CD4-positive, alpha-beta T cell (primary cell): ENCODE measurements at regions not wholly inside any gene's neighbourhood (a gene's known extent, or its start where the extent isn't known, plus 50 kb on each side); places are given as distances from the start of the nearest gene placed in this dataset.
"Not testable (repeated sequence)": the region's sequence is repeated elsewhere in the genome, so short reads cannot be mapped to it uniquely, and the experiment has no call there.

Experiments used
- ATAC-seq: fragments of 200-7000 bp; cut with Tn5 transposase; one replicate; pipeline ENCODE4 v1.10.0; 2022; ENCODE audit warnings: mild to moderate bottlenecking; ENCODE audit not compliant: poor library complexity
- CTCF ChIA-PET: fragments of 350-600 bp; sonication (Branson Sonifier 250); formaldehyde crosslinking; loops from one replicate; lab custom pipeline; 2021; ENCODE audit warnings: antibody characterized with exemption, inconsistent platforms; lab: Charles Lee
- POLR2A ChIA-PET: fragments of 350-600 bp; sonication (Branson Sonifier 250); formaldehyde crosslinking; loops from one replicate; lab custom pipeline; 2021; ENCODE audit warnings: antibody characterized with exemption, inconsistent platforms; lab: Charles Lee
- DNase-seq, 14 experiments: peaks; one replicate each; pipeline ENCODE4 v3.0.0-alpha.2; 2013 to 2020; ENCODE audit warnings: mixed read lengths in 2 of 14
- H3K27ac ChIP-seq, 2 donors: one replicate each; pipeline versions ENCODE4 v1.5.1 to v1.7.0; 2013; ENCODE audit warnings: low read length in 2 of 2, low read depth in 1 of 2, mild to moderate bottlenecking in 1 of 2
- H3K27me3 ChIP-seq, 2 experiments: 1 replicate in 1 of 2; 2 replicates in 1 of 2; pipeline versions ENCODE4 v1.6.1 to v1.7.0; 2013; ENCODE audit warnings: low read length in 2 of 2, control low read depth in 1 of 2, mild to moderate bottlenecking in 1 of 2, moderate library complexity in 1 of 2; ENCODE audit not compliant: insufficient read depth in 2 of 2, control insufficient read depth in 1 of 2
- H3K36me3 ChIP-seq: one replicate; pipeline ENCODE4 v1.6.1; 2013; ENCODE audit warnings: low read length, control low read depth; ENCODE audit not compliant: insufficient read depth
- H3K4me1 ChIP-seq: one replicate; pipeline ENCODE4 v1.6.1; 2013; ENCODE audit warnings: low read length, control low read depth; ENCODE audit not compliant: insufficient read depth
- H3K4me3 ChIP-seq: one replicate; pipeline ENCODE4 v1.5.1; 2013; ENCODE audit warnings: mild to moderate bottlenecking, low read length, moderate library complexity
- H3K9me3 ChIP-seq, 2 experiments: 1 replicate in 1 of 2; 2 replicates in 1 of 2; pipeline versions ENCODE4 v1.6.1 to v1.7.0; 2013; ENCODE audit warnings: low read length in 2 of 2, mild to moderate bottlenecking in 2 of 2, control low read depth in 1 of 2, moderate library complexity in 1 of 2; ENCODE audit not compliant: control insufficient read depth in 1 of 2, insufficient read depth in 1 of 2
- H3K27ac Mint-ChIP-seq: one replicate; pipeline ENCODE4 v1.8.0; 2020; ENCODE audit warnings: mixed read lengths
- H3K27me3 Mint-ChIP-seq: one replicate; pipeline ENCODE4 v1.8.0; 2021; ENCODE audit warnings: mixed read lengths
- H3K36me3 Mint-ChIP-seq: one replicate; pipeline ENCODE4 v1.8.0; 2021; ENCODE audit warnings: low read depth, mixed read lengths
- H3K4me1 Mint-ChIP-seq: one replicate; pipeline ENCODE4 v1.8.0; 2021; ENCODE audit warnings: low read depth, mixed read lengths
- H3K4me3 Mint-ChIP-seq: one replicate; pipeline ENCODE4 v1.8.0; 2020; ENCODE audit warnings: mild to moderate bottlenecking, mixed read lengths
- H3K9me3 Mint-ChIP-seq: one replicate; pipeline ENCODE4 v1.8.0; 2020; ENCODE audit warnings: mixed read lengths
- intact Hi-C, 2 experiments: fragments of 100-400 bp; cut with DNase I in 1 of 2; cut with micrococcal nuclease in 1 of 2; formaldehyde crosslinking; loops; one replicate each; pipeline versions ENCODE4 v1.15.1 to v1.9.0; 2023 to 2025; cut with DNase I, micrococcal nuclease

GRCh38 chr21:10100873-10101272 is 420.5 kb upstream of the TPTE start:
- H3K27me3 Mint-ChIP-seq, ATAC-seq, H3K4me3 Mint-ChIP-seq, H3K27ac Mint-ChIP-seq, H3K36me3 Mint-ChIP-seq, POLR2A ChIA-PET, H3K9me3 Mint-ChIP-seq, H3K27ac ChIP-seq, DNase-seq, H3K4me3 ChIP-seq, H3K4me1 Mint-ChIP-seq, H3K27me3 ChIP-seq, H3K36me3 ChIP-seq, H3K9me3 ChIP-seq, intact Hi-C loops, CTCF ChIA-PET, H3K4me1 ChIP-seq: not testable (repeated sequence)

GRCh38 chr21:10119342-10119741 is 402.0 kb upstream of the TPTE start:
- H3K36me3 ChIP-seq, H3K27me3 Mint-ChIP-seq, H3K4me1 Mint-ChIP-seq, H3K27ac ChIP-seq, H3K4me1 ChIP-seq, POLR2A ChIA-PET, H3K27me3 ChIP-seq, H3K36me3 Mint-ChIP-seq, DNase-seq, H3K9me3 Mint-ChIP-seq, H3K4me3 ChIP-seq, CTCF ChIA-PET, intact Hi-C loops, H3K4me3 Mint-ChIP-seq, H3K27ac Mint-ChIP-seq, ATAC-seq: not testable (repeated sequence)
- H3K9me3 ChIP-seq: peaks cover 0 to 51% of the 10 kb centered on the region in 2 experiments

GRCh38 chr21:10119746-10120535 is 401.4 kb upstream of the TPTE start:
- H3K27ac Mint-ChIP-seq, H3K27me3 ChIP-seq, CTCF ChIA-PET, H3K36me3 Mint-ChIP-seq, H3K9me3 Mint-ChIP-seq, POLR2A ChIA-PET, H3K27ac ChIP-seq, H3K36me3 ChIP-seq, H3K4me3 Mint-ChIP-seq, H3K4me1 ChIP-seq, H3K4me3 ChIP-seq, ATAC-seq, H3K27me3 Mint-ChIP-seq, intact Hi-C loops, H3K4me1 Mint-ChIP-seq: not testable (repeated sequence)
- H3K9me3 ChIP-seq: peaks cover 0 to 51% of the 10 kb centered on the region in 2 experiments
- peak in 2 of 14 experiments; percentile 2 for DNase-seq

GRCh38 chr21:10120536-10120934 is 400.8 kb upstream of the TPTE start:
- H3K4me1 Mint-ChIP-seq, ATAC-seq, DNase-seq, H3K4me3 Mint-ChIP-seq, H3K9me3 Mint-ChIP-seq, intact Hi-C loops, H3K36me3 Mint-ChIP-seq, H3K4me3 ChIP-seq, POLR2A ChIA-PET, CTCF ChIA-PET, H3K27ac ChIP-seq, H3K36me3 ChIP-seq, H3K27me3 Mint-ChIP-seq, H3K4me1 ChIP-seq, H3K27ac Mint-ChIP-seq, H3K27me3 ChIP-seq: not testable (repeated sequence)
- peaks cover 0 to 51% of the 10 kb centered on the region in 2 experiments for H3K9me3 ChIP-seq

GRCh38 chr21:10120965-10121550 is 400.3 kb upstream of the TPTE start:
- CTCF ChIA-PET, DNase-seq, H3K27ac ChIP-seq, H3K36me3 Mint-ChIP-seq, H3K4me1 Mint-ChIP-seq, H3K4me3 ChIP-seq, H3K9me3 Mint-ChIP-seq, POLR2A ChIA-PET, ATAC-seq, H3K36me3 ChIP-seq, H3K27ac Mint-ChIP-seq, H3K4me1 ChIP-seq, intact Hi-C loops, H3K4me3 Mint-ChIP-seq, H3K27me3 ChIP-seq, H3K27me3 Mint-ChIP-seq: not testable (repeated sequence)
- H3K9me3 ChIP-seq: peaks cover 0 to 51% of the 10 kb centered on the region in 2 experiments

- CTCF ChIA-PET, H3K27me3 ChIP-seq: not testable (repeated sequence)
Observed at GRCh38 chr21:10121816-10122455, 399.4 kb upstream of the TPTE start.

More at GRCh38 chr21:10121816-10122455, 399.4 kb upstream of the TPTE start:
- H3K4me3 ChIP-seq, H3K9me3 Mint-ChIP-seq, H3K36me3 ChIP-seq, POLR2A ChIA-PET, H3K36me3 Mint-ChIP-seq, DNase-seq, intact Hi-C loops, H3K27me3 Mint-ChIP-seq, H3K27ac ChIP-seq, H3K4me1 ChIP-seq, ATAC-seq, H3K27ac Mint-ChIP-seq, H3K4me3 Mint-ChIP-seq, H3K4me1 Mint-ChIP-seq: not testable (repeated sequence)
- peaks cover 0 to 51% of the 10 kb centered on the region in 2 experiments for H3K9me3 ChIP-seq
